WTC11 (cell line): ENCODE measurements at regions not wholly inside any gene's neighbourhood (a gene's known extent, or its start where the extent isn't known, plus 50 kb on each side); places are given as distances from the start of the nearest gene placed in this dataset.

Source experiments
- ATAC-seq: fragments of 200-7000 bp; cut with Tn5 transposase; 2 replicates; pipeline ENCODE4 v1.10.0; 2021; ENCODE audit warnings: mild to moderate bottlenecking, moderate library complexity
- CTCF ChIA-PET: fragments of 300-600 bp; sonication (Branson Sonifier 250); formaldehyde crosslinking; loops from one replicate; lab custom pipeline; 2021; ENCODE audit warnings: antibody characterized with exemption; lab: Charles Lee
- POLR2A ChIA-PET: fragments of 350-600 bp; sonication (Branson Sonifier 250); formaldehyde crosslinking; loops from one replicate; lab custom pipeline; 2021; ENCODE audit warnings: antibody characterized with exemption; lab: Charles Lee
- DNase-seq: peaks from one replicate; pipeline ENCODE4 v3.0.0; 2021; ENCODE audit warnings: low spot score
- H3K27ac Mint-ChIP-seq: 2 replicates; pipeline ENCODE4 v1.8.0; 2021; ENCODE audit warnings: mixed read lengths
- H3K27me3 Mint-ChIP-seq: 2 replicates; pipeline ENCODE4 v1.8.0; 2021; ENCODE audit warnings: low read depth, mild to moderate bottlenecking, moderate library complexity, mixed read lengths
- H3K36me3 Mint-ChIP-seq: 2 replicates; pipeline ENCODE4 v1.8.0; 2021; ENCODE audit warnings: mixed read lengths
- H3K4me1 Mint-ChIP-seq: 2 replicates; pipeline ENCODE4 v1.8.0; 2022; ENCODE audit warnings: mixed read lengths
- H3K4me3 Mint-ChIP-seq: 2 replicates; pipeline ENCODE4 v1.8.0; 2021; ENCODE audit warnings: mild to moderate bottlenecking, moderate library complexity, mixed read lengths
- H3K9me3 Mint-ChIP-seq: 2 replicates; pipeline ENCODE4 v1.8.0; 2021; ENCODE audit warnings: mixed read lengths
- CREM ChIP-seq: sonication (generic); formaldehyde crosslinking; IDR thresholded peaks from 2 replicates; pipeline ENCODE4 v1.8.1; 2022; ENCODE audit warnings: mild to moderate bottlenecking, missing genetic modification reagents, moderate library complexity
- FOXP1 ChIP-seq: sonication (generic); formaldehyde crosslinking; IDR thresholded peaks from 2 replicates; pipeline ENCODE4 v1.8.0; 2022; ENCODE audit warnings: missing genetic modification reagents, mild to moderate bottlenecking, moderate library complexity, borderline replicate concordance
- GABPB1 ChIP-seq: sonication (generic); formaldehyde crosslinking; IDR thresholded peaks from 2 replicates; pipeline ENCODE4 v1.8.1; 2023; ENCODE audit warnings: mild to moderate bottlenecking, missing genetic modification reagents
- NFE2L1 ChIP-seq: sonication (generic); formaldehyde crosslinking; IDR thresholded peaks from 2 replicates; pipeline ENCODE4 v1.8.1; 2023; ENCODE audit warnings: missing genetic modification reagents
- NFYB ChIP-seq: sonication (generic); formaldehyde crosslinking; conservative IDR thresholded peaks from 2 replicates; pipeline ENCODE4 v1.8.0; 2022; ENCODE audit warnings: low read depth, missing genetic modification reagents
- RELA ChIP-seq: sonication (generic); formaldehyde crosslinking; IDR thresholded peaks from 2 replicates; pipeline ENCODE4 v1.8.1; 2022; ENCODE audit warnings: missing genetic modification reagents, mild to moderate bottlenecking, borderline replicate concordance
- SOX15 ChIP-seq: fragments of 250-450 bp; sonication (Bioruptor Pico); IDR thresholded peaks from 2 replicates; pipeline ENCODE4 v1.9.0; 2021; ENCODE audit warnings: mild to moderate bottlenecking
- SP1 ChIP-seq: sonication (generic); formaldehyde crosslinking; conservative IDR thresholded peaks from 2 replicates; pipeline ENCODE4 v1.8.1; 2022; ENCODE audit warnings: missing genetic modification reagents
- ZNF232 ChIP-seq: sonication (generic); formaldehyde crosslinking; IDR thresholded peaks from 2 replicates; pipeline ENCODE4 v1.8.0; 2022; ENCODE audit warnings: mild to moderate bottlenecking, missing genetic modification reagents
- ZNF671 ChIP-seq: fragments of 250-450 bp; sonication (Bioruptor Pico); IDR thresholded peaks from 2 replicates; pipeline ENCODE4 v1.8.0; 2021; ENCODE audit warnings: mild to moderate bottlenecking
- TF ChIP-seq, protein P1 (sequence below): sonication (generic); formaldehyde crosslinking; IDR thresholded peaks from 2 replicates; pipeline ENCODE4 v1.8.1; 2023; ENCODE audit warnings: mild to moderate bottlenecking, missing genetic modification reagents, borderline replicate concordance
- TF ChIP-seq, protein P2 (sequence below): sonication (generic); formaldehyde crosslinking; IDR thresholded peaks from 2 replicates; pipeline ENCODE4 v1.8.1; 2023; ENCODE audit warnings: mild to moderate bottlenecking, missing genetic modification reagents, moderate library complexity
- TF ChIP-seq, protein P3 (sequence below): sonication (generic); formaldehyde crosslinking; IDR thresholded peaks from 2 replicates; pipeline ENCODE4 v1.8.0; 2023; ENCODE audit warnings: mild to moderate bottlenecking, missing genetic modification reagents
- TF ChIP-seq, protein P4 (sequence below): sonication (generic); formaldehyde crosslinking; conservative IDR thresholded peaks from 2 replicates; pipeline ENCODE4 v1.8.1; 2022; ENCODE audit warnings: mild to moderate bottlenecking, missing genetic modification reagents
- TF ChIP-seq, protein P5 (sequence below): fragments of 250-450 bp; sonication (Bioruptor Pico); IDR thresholded peaks from 2 replicates; pipeline ENCODE4 v1.9.0; 2021; ENCODE audit warnings: mild to moderate bottlenecking, borderline replicate concordance

DNA sequence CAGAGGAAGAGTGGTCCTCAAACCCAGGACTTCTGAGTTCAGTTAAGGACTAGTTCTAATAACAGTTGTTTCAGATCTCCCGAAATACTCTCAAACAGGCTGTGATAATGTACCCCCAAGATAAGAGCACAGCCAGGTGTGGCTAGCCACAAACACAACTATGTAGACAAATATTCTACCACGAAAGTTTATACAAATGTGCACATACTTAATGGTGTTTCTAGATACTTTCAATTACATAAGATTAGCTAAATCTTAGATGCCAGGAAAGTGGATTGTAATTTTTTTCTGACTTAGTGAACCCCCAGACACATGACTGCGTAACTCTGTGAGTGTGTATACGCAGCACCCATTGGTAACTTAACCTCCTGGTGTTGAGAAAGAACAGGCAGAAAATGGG is 270.0 kb downstream of the USP25 start (continued):
- TF ChIP-seq, protein P1, sequence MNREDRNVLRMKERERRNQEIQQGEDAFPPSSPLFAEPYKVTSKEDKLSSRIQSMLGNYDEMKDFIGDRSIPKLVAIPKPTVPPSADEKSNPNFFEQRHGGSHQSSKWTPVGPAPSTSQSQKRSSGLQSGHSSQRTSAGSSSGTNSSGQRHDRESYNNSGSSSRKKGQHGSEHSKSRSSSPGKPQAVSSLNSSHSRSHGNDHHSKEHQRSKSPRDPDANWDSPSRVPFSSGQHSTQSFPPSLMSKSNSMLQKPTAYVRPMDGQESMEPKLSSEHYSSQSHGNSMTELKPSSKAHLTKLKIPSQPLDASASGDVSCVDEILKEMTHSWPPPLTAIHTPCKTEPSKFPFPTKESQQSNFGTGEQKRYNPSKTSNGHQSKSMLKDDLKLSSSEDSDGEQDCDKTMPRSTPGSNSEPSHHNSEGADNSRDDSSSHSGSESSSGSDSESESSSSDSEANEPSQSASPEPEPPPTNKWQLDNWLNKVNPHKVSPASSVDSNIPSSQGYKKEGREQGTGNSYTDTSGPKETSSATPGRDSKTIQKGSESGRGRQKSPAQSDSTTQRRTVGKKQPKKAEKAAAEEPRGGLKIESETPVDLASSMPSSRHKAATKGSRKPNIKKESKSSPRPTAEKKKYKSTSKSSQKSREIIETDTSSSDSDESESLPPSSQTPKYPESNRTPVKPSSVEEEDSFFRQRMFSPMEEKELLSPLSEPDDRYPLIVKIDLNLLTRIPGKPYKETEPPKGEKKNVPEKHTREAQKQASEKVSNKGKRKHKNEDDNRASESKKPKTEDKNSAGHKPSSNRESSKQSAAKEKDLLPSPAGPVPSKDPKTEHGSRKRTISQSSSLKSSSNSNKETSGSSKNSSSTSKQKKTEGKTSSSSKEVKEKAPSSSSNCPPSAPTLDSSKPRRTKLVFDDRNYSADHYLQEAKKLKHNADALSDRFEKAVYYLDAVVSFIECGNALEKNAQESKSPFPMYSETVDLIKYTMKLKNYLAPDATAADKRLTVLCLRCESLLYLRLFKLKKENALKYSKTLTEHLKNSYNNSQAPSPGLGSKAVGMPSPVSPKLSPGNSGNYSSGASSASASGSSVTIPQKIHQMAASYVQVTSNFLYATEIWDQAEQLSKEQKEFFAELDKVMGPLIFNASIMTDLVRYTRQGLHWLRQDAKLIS (CRISPR knock-in tag): no peak
- no peak for TF ChIP-seq NFE2L1
- TF ChIP-seq, protein P2, sequence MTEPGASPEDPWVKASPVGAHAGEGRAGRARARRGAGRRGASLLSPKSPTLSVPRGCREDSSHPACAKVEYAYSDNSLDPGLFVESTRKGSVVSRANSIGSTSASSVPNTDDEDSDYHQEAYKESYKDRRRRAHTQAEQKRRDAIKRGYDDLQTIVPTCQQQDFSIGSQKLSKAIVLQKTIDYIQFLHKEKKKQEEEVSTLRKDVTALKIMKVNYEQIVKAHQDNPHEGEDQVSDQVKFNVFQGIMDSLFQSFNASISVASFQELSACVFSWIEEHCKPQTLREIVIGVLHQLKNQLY (CRISPR knock-in tag): no peak
- TF ChIP-seq, all 79 proteins: peak for 0

DNA sequence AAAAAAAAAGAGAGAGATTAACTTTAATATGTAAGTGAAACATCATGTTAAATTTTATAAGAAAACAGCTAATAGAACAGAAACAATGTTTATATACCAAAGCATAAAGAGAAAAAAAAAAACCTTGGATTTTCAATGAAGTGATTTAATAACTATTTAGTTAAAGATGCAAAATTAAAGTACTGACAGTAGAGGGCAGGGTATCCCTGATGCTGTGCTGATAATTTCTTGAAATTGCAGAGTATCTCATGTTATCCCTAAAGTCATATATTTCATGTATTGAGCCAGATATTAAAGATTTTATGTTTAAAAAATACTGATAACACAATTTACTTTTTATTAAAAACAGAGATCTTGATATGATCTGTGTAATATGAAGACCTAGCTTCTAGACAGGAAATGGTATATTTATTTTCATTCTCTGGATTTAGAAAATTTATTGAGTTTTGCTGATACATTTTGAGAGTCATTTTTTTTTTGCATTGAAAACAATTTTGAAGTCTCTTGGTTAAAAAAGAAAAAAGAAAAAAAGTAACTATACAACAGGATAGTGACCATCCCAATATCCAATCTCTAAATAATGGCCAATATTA is 273.2 kb downstream of the USP25 start:
- Mint-ChIP-seq H3K27ac (no peak overlapping the region), H3K4me3 (no peak overlapping the region), H3K4me1 (no peaks in the 10 kb centered on the region), H3K36me3 (no peaks in the 10 kb centered on the region), H3K27me3 (no peaks in the 10 kb centered on the region), H3K9me3 (no peaks in the 10 kb centered on the region)
- no peak for TF ChIP-seq NFYB (CRISPR knock-in tag)
- TF ChIP-seq RELA (CRISPR knock-in tag): no peak
- no peak for TF ChIP-seq GABPB1 (CRISPR knock-in tag)
- TF ChIP-seq, protein P3, sequence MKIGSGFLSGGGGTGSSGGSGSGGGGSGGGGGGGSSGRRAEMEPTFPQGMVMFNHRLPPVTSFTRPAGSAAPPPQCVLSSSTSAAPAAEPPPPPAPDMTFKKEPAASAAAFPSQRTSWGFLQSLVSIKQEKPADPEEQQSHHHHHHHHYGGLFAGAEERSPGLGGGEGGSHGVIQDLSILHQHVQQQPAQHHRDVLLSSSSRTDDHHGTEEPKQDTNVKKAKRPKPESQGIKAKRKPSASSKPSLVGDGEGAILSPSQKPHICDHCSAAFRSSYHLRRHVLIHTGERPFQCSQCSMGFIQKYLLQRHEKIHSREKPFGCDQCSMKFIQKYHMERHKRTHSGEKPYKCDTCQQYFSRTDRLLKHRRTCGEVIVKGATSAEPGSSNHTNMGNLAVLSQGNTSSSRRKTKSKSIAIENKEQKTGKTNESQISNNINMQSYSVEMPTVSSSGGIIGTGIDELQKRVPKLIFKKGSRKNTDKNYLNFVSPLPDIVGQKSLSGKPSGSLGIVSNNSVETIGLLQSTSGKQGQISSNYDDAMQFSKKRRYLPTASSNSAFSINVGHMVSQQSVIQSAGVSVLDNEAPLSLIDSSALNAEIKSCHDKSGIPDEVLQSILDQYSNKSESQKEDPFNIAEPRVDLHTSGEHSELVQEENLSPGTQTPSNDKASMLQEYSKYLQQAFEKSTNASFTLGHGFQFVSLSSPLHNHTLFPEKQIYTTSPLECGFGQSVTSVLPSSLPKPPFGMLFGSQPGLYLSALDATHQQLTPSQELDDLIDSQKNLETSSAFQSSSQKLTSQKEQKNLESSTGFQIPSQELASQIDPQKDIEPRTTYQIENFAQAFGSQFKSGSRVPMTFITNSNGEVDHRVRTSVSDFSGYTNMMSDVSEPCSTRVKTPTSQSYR (CRISPR knock-in tag): no peak
- no peak for TF ChIP-seq ZNF232 (CRISPR knock-in tag)
- no peak for TF ChIP-seq FOXP1 (CRISPR knock-in tag)
- no peak for TF ChIP-seq CREM
- TF ChIP-seq, protein P4, sequence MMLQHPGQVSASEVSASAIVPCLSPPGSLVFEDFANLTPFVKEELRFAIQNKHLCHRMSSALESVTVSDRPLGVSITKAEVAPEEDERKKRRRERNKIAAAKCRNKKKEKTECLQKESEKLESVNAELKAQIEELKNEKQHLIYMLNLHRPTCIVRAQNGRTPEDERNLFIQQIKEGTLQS (CRISPR knock-in tag): no peak
- TF ChIP-seq SOX15 (CRISPR knock-in tag): no peak
- no peak for TF ChIP-seq SP1
- TF ChIP-seq, protein P5, sequence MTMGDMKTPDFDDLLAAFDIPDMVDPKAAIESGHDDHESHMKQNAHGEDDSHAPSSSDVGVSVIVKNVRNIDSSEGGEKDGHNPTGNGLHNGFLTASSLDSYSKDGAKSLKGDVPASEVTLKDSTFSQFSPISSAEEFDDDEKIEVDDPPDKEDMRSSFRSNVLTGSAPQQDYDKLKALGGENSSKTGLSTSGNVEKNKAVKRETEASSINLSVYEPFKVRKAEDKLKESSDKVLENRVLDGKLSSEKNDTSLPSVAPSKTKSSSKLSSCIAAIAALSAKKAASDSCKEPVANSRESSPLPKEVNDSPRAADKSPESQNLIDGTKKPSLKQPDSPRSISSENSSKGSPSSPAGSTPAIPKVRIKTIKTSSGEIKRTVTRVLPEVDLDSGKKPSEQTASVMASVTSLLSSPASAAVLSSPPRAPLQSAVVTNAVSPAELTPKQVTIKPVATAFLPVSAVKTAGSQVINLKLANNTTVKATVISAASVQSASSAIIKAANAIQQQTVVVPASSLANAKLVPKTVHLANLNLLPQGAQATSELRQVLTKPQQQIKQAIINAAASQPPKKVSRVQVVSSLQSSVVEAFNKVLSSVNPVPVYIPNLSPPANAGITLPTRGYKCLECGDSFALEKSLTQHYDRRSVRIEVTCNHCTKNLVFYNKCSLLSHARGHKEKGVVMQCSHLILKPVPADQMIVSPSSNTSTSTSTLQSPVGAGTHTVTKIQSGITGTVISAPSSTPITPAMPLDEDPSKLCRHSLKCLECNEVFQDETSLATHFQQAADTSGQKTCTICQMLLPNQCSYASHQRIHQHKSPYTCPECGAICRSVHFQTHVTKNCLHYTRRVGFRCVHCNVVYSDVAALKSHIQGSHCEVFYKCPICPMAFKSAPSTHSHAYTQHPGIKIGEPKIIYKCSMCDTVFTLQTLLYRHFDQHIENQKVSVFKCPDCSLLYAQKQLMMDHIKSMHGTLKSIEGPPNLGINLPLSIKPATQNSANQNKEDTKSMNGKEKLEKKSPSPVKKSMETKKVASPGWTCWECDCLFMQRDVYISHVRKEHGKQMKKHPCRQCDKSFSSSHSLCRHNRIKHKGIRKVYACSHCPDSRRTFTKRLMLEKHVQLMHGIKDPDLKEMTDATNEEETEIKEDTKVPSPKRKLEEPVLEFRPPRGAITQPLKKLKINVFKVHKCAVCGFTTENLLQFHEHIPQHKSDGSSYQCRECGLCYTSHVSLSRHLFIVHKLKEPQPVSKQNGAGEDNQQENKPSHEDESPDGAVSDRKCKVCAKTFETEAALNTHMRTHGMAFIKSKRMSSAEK (CRISPR knock-in tag): no peak
- no peak for TF ChIP-seq ZNF671 (CRISPR knock-in tag)
- ChIA-PET POLR2A (no interaction called here), CTCF (interaction anchor here (0.8 to 1.3 kb wide), 4 partner anchors 10 to 327 kb away, joined by 3 to 4 read pairs (median 4); no protein-coding TSS in a partner anchor)
- ATAC-seq: no peak
- no peak for DNase-seq
